ENCODE measurements at regions not wholly inside any gene's neighbourhood (a gene's known extent, or its start where the extent isn't known, plus 50 kb on each side); places are given as distances from the start of the nearest gene placed in this dataset.
"Not testable (repeated sequence)": the region's sequence is repeated elsewhere in the genome, so short reads cannot be mapped to it uniquely, and the experiment has no call there.

GRCh38 chr7:131679071-131679470, 122.6 kb upstream of the PODXL start:
- not testable (repeated sequence) for TF ChIP-seq CTCF (IDR thresholded peaks at IDR 0.05); POLR2AphosphoS5 (IDR thresholded peaks at IDR 0.05; ENCODE audit: low read depth, low read length); MAX (IDR thresholded peaks at IDR 0.05; ENCODE audit: low read depth); EP300 (IDR thresholded peaks at IDR 0.05; ENCODE audit: borderline replicate concordance in 1 of 2, low read depth in 1 of 2, low read length in 1 of 2); YY1 (IDR thresholded peaks at IDR 0.05; ENCODE audit: low read depth); RAD21 (IDR thresholded peaks at IDR 0.05; ENCODE audit: low read length); GATA2 (CRISPR knock-in tag; IDR thresholded peaks at IDR 0.05); SIN3A (IDR thresholded peaks at IDR 0.05; ENCODE audit: borderline replicate concordance, low read depth, low read length); REST (IDR thresholded peaks at IDR 0.05; ENCODE audit: low read depth, low read length); RXRA (IDR thresholded peaks at IDR 0.05; ENCODE audit: borderline replicate concordance, low read depth); FOXM1 (IDR thresholded peaks at IDR 0.05; ENCODE audit: low read depth); GABPA (IDR thresholded peaks at IDR 0.05; ENCODE audit: low read depth); TCF12 (IDR thresholded peaks at IDR 0.05)
- 0 out of 2 replicates have a peak, but pooled peaks have one; percentile 30 for TF ChIP-seq NFIC (IDR thresholded peaks at IDR 0.05; ENCODE audit: borderline replicate concordance)

Measured in SK-N-SH (cell line).